ENCODE measurements at regions not wholly inside any gene's neighbourhood (a gene's known extent, or its start where the extent isn't known, plus 50 kb on each side); places are given as distances from the start of the nearest gene placed in this dataset.

- TF ChIP-seq CTCF (IDR thresholded peaks at IDR 0.05) = no peak
- TF ChIP-seq POLR2A (IDR thresholded peaks at IDR 0.05) = no peak
Observed at GRCh38 chr1:99544328-99544727, 101.6 kb upstream of the PALMD start.

All from thyroid gland (tissue), 4 donors.